ENCODE measurements at regions not wholly inside any gene's neighbourhood (a gene's known extent, or its start where the extent isn't known, plus 50 kb on each side); places are given as distances from the start of the nearest gene placed in this dataset.

GRCh38 chr19:16018106-16018755 is 58.1 kb upstream of the TPM4 start:
- Mint-ChIP-seq H3K4me3 (no peak overlapping the region), H3K9me3 (peaks cover 0 to 5% (median 0%) of the 10 kb centered on the region in 7 donors), H3K36me3 (no peaks in the 10 kb centered on the region), H3K4me1 (peaks cover 7% of the 10 kb centered on the region), H3K27ac (no peak overlapping the region), H3K27me3 (ENCODE audit: low read depth in 3 of 3) (peaks cover 1 to 2% (median 1%) of the 10 kb centered on the region in 3 donors)
- H3K9ac ChIP-seq (ENCODE audit: insufficient read depth, low read length, poor library complexity, severe bottlenecking): no peak overlapping the region
- no peak for DNase-seq
- H3K4me2 ChIP-seq (replicated peaks; ENCODE audit: extremely low read depth, low read length, poor library complexity, severe bottlenecking): no peak overlapping the region
- H2AFZ ChIP-seq (ENCODE audit: insufficient read depth, low read depth, low read length, poor library complexity, severe bottlenecking): no peak overlapping the region
- no peak overlapping the region for H3K4me3 ChIP-seq (replicated peaks in 1 of 3; ENCODE audit: low read depth in 2 of 3, low read length in 3 of 3)
- H3K79me2 ChIP-seq (ENCODE audit: insufficient read depth, low read length): no peaks in the 10 kb centered on the region
- intact Hi-C loops (cut with micrococcal nuclease): no loop called here
- no peak overlapping the region for H3K27ac ChIP-seq (ENCODE audit: low read depth in 1 of 2, low read length in 2 of 2)
- no peaks in the 10 kb centered on the region for H3K9me3 ChIP-seq (replicated peaks in 1 of 2; ENCODE audit: control insufficient read depth in 1 of 2, insufficient read depth in 1 of 2, low read length in 2 of 2)
- 91% methylated on average over 13 of the region's 17 CpGs for WGBS (ENCODE audit: insufficient coverage)
- H4K20me1 ChIP-seq (ENCODE audit: insufficient read depth, low read length): no peaks in the 10 kb centered on the region
- H3K4me1 ChIP-seq (ENCODE audit: control insufficient read depth in 1 of 2, insufficient read depth in 2 of 2, low read length in 2 of 2): peaks cover 3 to 5% of the 10 kb centered on the region in 2 donors
- H3K27me3 ChIP-seq (ENCODE audit: control insufficient read depth in 2 of 2, insufficient read depth in 2 of 2, low read length in 2 of 2): no peaks in the 10 kb centered on the region
- TF ChIP-seq CTCF (IDR thresholded peaks at IDR 0.05): no peak
- no peaks in the 10 kb centered on the region for H3K36me3 ChIP-seq (replicated peaks in 1 of 2; ENCODE audit: control insufficient read depth in 1 of 2, insufficient read depth in 2 of 2, low read length in 2 of 2)

DNA sequence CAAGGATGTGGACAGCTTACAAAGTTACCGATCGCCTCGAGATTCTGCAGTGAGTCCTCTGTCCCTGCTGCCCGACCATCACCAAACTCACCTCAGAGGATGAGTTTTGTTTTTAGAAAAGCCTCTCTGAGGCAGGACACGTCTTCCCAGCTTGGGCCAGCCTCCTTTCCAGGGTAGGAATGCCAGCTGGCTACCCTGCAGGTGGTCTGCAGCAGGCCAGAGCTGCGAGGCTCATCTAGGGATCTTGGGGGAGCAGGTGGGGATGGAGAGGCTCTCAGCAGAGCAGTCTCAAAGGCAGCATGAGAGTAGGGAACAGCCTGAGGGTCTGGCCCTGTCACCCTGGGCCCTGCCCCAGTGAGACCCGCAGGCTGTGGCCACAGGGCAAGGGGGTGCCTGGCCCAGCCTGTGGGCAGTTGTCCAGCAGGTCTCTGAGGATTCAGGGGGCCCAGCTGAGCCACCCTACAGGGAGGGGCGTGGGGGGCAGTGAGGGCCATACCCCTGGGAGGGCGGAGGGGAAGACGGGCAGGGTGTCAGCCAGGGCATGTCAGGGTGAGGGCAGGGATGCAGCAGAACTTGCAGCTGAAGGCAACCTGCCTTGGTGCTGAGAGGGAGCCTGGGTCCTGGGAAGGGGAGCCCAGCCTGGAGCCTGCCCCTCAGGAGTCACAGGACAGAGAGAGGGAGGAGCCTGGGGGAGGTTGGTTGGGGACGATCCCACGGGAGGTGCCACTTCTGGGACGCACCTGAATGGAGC is 57.3 kb upstream of the TPM4 start:
- 95% methylated on average over 7 of the region's 13 CpGs for WGBS (ENCODE audit: insufficient coverage)
- intact Hi-C loops (cut with micrococcal nuclease): no loop called here
- no peak overlapping the region for H3K4me3 Mint-ChIP-seq

More for the DNA sequence above, 57.3 kb upstream of the TPM4 start:
- H3K36me3 Mint-ChIP-seq: no peaks in the 10 kb centered on the region
- TF ChIP-seq CTCF (IDR thresholded peaks at IDR 0.05): no peak
- no peaks in the 10 kb centered on the region for H4K20me1 ChIP-seq (ENCODE audit: insufficient read depth, low read length)
- H3K79me2 ChIP-seq (ENCODE audit: insufficient read depth, low read length): no peaks in the 10 kb centered on the region
- H2AFZ ChIP-seq (ENCODE audit: insufficient read depth, low read depth, low read length, poor library complexity, severe bottlenecking): no peak overlapping the region
- no peaks in the 10 kb centered on the region for H3K36me3 ChIP-seq (replicated peaks in 1 of 2; ENCODE audit: control insufficient read depth in 1 of 2, insufficient read depth in 2 of 2, low read length in 2 of 2)
- H3K9me3 Mint-ChIP-seq: peaks cover 0 to 4% (median 0%) of the 10 kb centered on the region in 7 donors
- H3K4me3 ChIP-seq (replicated peaks in 1 of 3; ENCODE audit: low read depth in 2 of 3, low read length in 3 of 3): no peak overlapping the region
- peaks cover 3 to 5% of the 10 kb centered on the region in 2 donors for H3K4me1 ChIP-seq (ENCODE audit: control insufficient read depth in 1 of 2, insufficient read depth in 2 of 2, low read length in 2 of 2)
- H3K27ac Mint-ChIP-seq: peak overlapping the region in 1 of 7 donors; percentile 28
- H3K4me2 ChIP-seq (replicated peaks; ENCODE audit: extremely low read depth, low read length, poor library complexity, severe bottlenecking): no peak overlapping the region
- no peaks in the 10 kb centered on the region for H3K9me3 ChIP-seq (replicated peaks in 1 of 2; ENCODE audit: control insufficient read depth in 1 of 2, insufficient read depth in 1 of 2, low read length in 2 of 2)
- no peak for DNase-seq
- peaks cover 1 to 2% (median 1%) of the 10 kb centered on the region in 3 donors for H3K27me3 Mint-ChIP-seq (ENCODE audit: low read depth in 3 of 3)
- no peaks in the 10 kb centered on the region for H3K27me3 ChIP-seq (ENCODE audit: control insufficient read depth in 2 of 2, insufficient read depth in 2 of 2, low read length in 2 of 2)
- peaks cover 5% of the 10 kb centered on the region for H3K4me1 Mint-ChIP-seq
- H3K9ac ChIP-seq (ENCODE audit: insufficient read depth, low read length, poor library complexity, severe bottlenecking): no peak overlapping the region
- no peak overlapping the region for H3K27ac ChIP-seq (ENCODE audit: low read depth in 1 of 2, low read length in 2 of 2)
